ENCODE measurements at regions not wholly inside any gene's neighbourhood (a gene's known extent, or its start where the extent isn't known, plus 50 kb on each side); places are given as distances from the start of the nearest gene placed in this dataset.

DNA sequence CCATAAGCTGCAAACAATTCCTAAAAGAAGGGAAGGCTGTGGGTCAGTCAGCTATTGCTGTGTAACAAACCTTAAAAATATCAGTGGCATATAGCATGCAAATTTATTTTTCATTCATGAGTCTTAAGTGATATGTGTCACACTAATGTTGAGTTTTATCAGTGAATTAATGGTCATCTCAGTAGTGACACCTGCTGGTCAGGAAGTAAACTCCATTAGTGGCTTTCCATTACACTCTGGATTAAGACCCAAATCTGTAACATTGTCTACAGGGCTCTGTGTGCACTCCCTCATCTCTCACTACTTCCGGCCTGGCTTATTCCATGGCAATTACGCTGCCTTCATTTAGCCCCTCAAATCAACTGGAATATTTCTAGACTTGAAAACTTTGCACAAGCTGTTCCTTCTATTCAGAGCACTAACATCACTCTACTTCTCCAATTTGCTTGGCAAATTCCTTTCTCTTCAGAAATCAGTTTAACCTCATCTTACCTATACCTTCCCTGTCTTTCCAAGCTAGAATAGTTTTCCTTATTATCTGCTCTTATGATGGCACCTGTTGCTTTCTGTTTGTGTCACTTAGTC is 217.3 kb upstream of the TAPT1 start:
- dilution Hi-C loops (cut with MboI; ENCODE audit: extremely low pct_ligation_motif_present, low sequenced_read_pairs): no loop called here
- H3K9me3 ChIP-seq (ENCODE audit: control insufficient read depth, low read depth, low read length): no peaks in the 10 kb centered on the region
- no peak overlapping the region for H3K4me3 ChIP-seq (ENCODE audit: control insufficient read depth in 2 of 3, extremely low read depth in 1 of 3, insufficient read depth in 2 of 3, low read depth in 1 of 3, low read length in 3 of 3)
- no peaks in the 10 kb centered on the region for H3K9me1 ChIP-seq (ENCODE audit: control insufficient read depth, extremely low read depth, insufficient read depth, low read length)
- H3K9ac ChIP-seq (ENCODE audit: control insufficient read depth, extremely low read depth, insufficient read depth, low read length): no peak overlapping the region
- no peak overlapping the region for H2AFZ ChIP-seq (ENCODE audit: control insufficient read depth, low read length)
- H3K4me2 ChIP-seq (ENCODE audit: control insufficient read depth, extremely low read depth, insufficient read depth, low read depth, low read length): no peak overlapping the region
- TF ChIP-seq, protein P1, sequence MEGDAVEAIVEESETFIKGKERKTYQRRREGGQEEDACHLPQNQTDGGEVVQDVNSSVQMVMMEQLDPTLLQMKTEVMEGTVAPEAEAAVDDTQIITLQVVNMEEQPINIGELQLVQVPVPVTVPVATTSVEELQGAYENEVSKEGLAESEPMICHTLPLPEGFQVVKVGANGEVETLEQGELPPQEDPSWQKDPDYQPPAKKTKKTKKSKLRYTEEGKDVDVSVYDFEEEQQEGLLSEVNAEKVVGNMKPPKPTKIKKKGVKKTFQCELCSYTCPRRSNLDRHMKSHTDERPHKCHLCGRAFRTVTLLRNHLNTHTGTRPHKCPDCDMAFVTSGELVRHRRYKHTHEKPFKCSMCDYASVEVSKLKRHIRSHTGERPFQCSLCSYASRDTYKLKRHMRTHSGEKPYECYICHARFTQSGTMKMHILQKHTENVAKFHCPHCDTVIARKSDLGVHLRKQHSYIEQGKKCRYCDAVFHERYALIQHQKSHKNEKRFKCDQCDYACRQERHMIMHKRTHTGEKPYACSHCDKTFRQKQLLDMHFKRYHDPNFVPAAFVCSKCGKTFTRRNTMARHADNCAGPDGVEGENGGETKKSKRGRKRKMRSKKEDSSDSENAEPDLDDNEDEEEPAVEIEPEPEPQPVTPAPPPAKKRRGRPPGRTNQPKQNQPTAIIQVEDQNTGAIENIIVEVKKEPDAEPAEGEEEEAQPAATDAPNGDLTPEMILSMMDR (optimal IDR thresholded peaks at IDR 0.05 in 1 of 3, IDR thresholded peaks at IDR 0.05 in 1 of 3, conservative IDR thresholded peaks at IDR 0.05 in 1 of 3; ENCODE audit: extremely low read depth in 1 of 3, insufficient read depth in 2 of 3, low read length in 3 of 3): peak; percentile 30 to 60 (median 56)
- TF ChIP-seq EZH2 (IDR thresholded peaks at IDR 0.05; ENCODE audit: low read length): no peak
- H3K27me3 ChIP-seq (ENCODE audit: control insufficient read depth, extremely low read depth, insufficient read depth, low read length): no peaks in the 10 kb centered on the region
- no peaks in the 10 kb centered on the region for H3K79me2 ChIP-seq (ENCODE audit: control insufficient read depth, insufficient read depth, low read length)
- H3K36me3 ChIP-seq (ENCODE audit: control insufficient read depth in 2 of 2, extremely low read depth in 1 of 2, insufficient read depth in 2 of 2, low read length in 2 of 2): no peaks in the 10 kb centered on the region
- H3K27ac ChIP-seq (ENCODE audit: control insufficient read depth, insufficient read depth, low read length): no peak overlapping the region
- no peak for DNase-seq (ENCODE audit: low read depth, low spot score)
- H4K20me1 ChIP-seq (ENCODE audit: control insufficient read depth, extremely low read depth, insufficient read depth, low read length): no peaks in the 10 kb centered on the region
- no peaks in the 10 kb centered on the region for H3K4me1 ChIP-seq (ENCODE audit: control insufficient read depth, extremely low read depth, insufficient read depth, low read length)
- FAIRE-seq: no peak

GRCh38 chr4:16442296-16442695 is 216.0 kb upstream of the TAPT1 start:
- no peak overlapping the region for H3K27ac ChIP-seq (ENCODE audit: control insufficient read depth, insufficient read depth, low read length)
- no peaks in the 10 kb centered on the region for H3K27me3 ChIP-seq (ENCODE audit: control insufficient read depth, extremely low read depth, insufficient read depth, low read length)
- H3K4me2 ChIP-seq (ENCODE audit: control insufficient read depth, extremely low read depth, insufficient read depth, low read depth, low read length): no peak overlapping the region
- no peaks in the 10 kb centered on the region for H4K20me1 ChIP-seq (ENCODE audit: control insufficient read depth, extremely low read depth, insufficient read depth, low read length)
- no peaks in the 10 kb centered on the region for H3K9me3 ChIP-seq (ENCODE audit: control insufficient read depth, low read depth, low read length)
- no peaks in the 10 kb centered on the region for H3K79me2 ChIP-seq (ENCODE audit: control insufficient read depth, insufficient read depth, low read length)
- FAIRE-seq (no peak), DNase-seq (ENCODE audit: low read depth, low spot score) (no peak)
- H3K4me1 ChIP-seq (ENCODE audit: control insufficient read depth, extremely low read depth, insufficient read depth, low read length): no peaks in the 10 kb centered on the region
- no peaks in the 10 kb centered on the region for H3K9me1 ChIP-seq (ENCODE audit: control insufficient read depth, extremely low read depth, insufficient read depth, low read length)
- H3K36me3 ChIP-seq (ENCODE audit: control insufficient read depth in 2 of 2, extremely low read depth in 1 of 2, insufficient read depth in 2 of 2, low read length in 2 of 2): no peaks in the 10 kb centered on the region
- H2AFZ ChIP-seq (ENCODE audit: control insufficient read depth, low read length): no peak overlapping the region
- TF ChIP-seq, protein P1 (optimal IDR thresholded peaks at IDR 0.05 in 1 of 3, IDR thresholded peaks at IDR 0.05 in 1 of 3, conservative IDR thresholded peaks at IDR 0.05 in 1 of 3; ENCODE audit: extremely low read depth in 1 of 3, insufficient read depth in 2 of 3, low read length in 3 of 3): no peak
- no peak for TF ChIP-seq EZH2 (IDR thresholded peaks at IDR 0.05; ENCODE audit: low read length)
- H3K4me3 ChIP-seq (ENCODE audit: control insufficient read depth in 2 of 3, extremely low read depth in 1 of 3, insufficient read depth in 2 of 3, low read depth in 1 of 3, low read length in 3 of 3): no peak overlapping the region
- dilution Hi-C loops (cut with MboI; ENCODE audit: extremely low pct_ligation_motif_present, low sequenced_read_pairs): no loop called here
- no peak overlapping the region for H3K9ac ChIP-seq (ENCODE audit: control insufficient read depth, extremely low read depth, insufficient read depth, low read length)
